Prostate gland (tissue), 2 donors: ENCODE measurements at regions not wholly inside any gene's neighbourhood (a gene's known extent, or its start where the extent isn't known, plus 50 kb on each side); places are given as distances from the start of the nearest gene placed in this dataset.

Experiments used
- DNase-seq: peaks from one replicate; pipeline ENCODE4 v3.0.0-alpha.2; 2019; ENCODE audit warnings: low spot score
- H3K27ac ChIP-seq, 2 donors: fragments of 200-600 bp; sonication (generic); 2 replicates each; pipeline ENCODE4 v1.5.1; 2017 to 2019
- H3K27me3 ChIP-seq: fragments of 200-600 bp; sonication (generic); replicated peaks from 2 replicates; pipeline ENCODE4 v1.5.1; 2019; ENCODE audit not compliant: insufficient read depth
- H3K36me3 ChIP-seq, 2 donors: fragments of 200-600 bp; sonication (generic); 1 replicate in 1 of 2; 2 replicates in 1 of 2; pipeline versions ENCODE4 v1.5.1 to v1.8.1; 2017 to 2019
- H3K4me1 ChIP-seq: fragments of 200-600 bp; sonication (generic); replicated peaks from 2 replicates; pipeline ENCODE4 v1.5.1; 2019
- H3K4me3 ChIP-seq, 2 donors: fragments of 200-600 bp; sonication (generic); 2 replicates each; pipeline ENCODE4 v1.5.1; 2017 to 2019
- H3K9me3 ChIP-seq: fragments of 200-600 bp; sonication (generic); 2 replicates; pipeline ENCODE4 v1.5.1; 2017
- POLR2A ChIP-seq: fragments of 450-650 bp; IDR thresholded peaks from one replicate; pipeline ENCODE4 v1.6.1; 2016; ENCODE audit warnings: antibody characterized with exemption, mild to moderate bottlenecking
- POLR2AphosphoS5 ChIP-seq: sonication (generic); formaldehyde crosslinking; IDR thresholded peaks from one replicate; pipeline ENCODE4 v1.6.1; 2017; ENCODE audit warnings: antibody characterized with exemption
- WGBS: methylation state at CpG from one replicate; pipeline ENCODE4 v1.1.5; 2018; 5-methylcytosine and 5-hydroxymethylcytosine counted together
- intact Hi-C: fragments of 100-400 bp; cut with DNase I; formaldehyde crosslinking; loops from one replicate; pipeline ENCODE4 v1.14.2; 2022
- TF ChIP-seq, protein P1 (sequence below), 4 experiments: fragments of 200-600 bp in 2 of 4; fragments of 450-650 bp in 2 of 4; sonication (generic) in 2 of 4; IDR thresholded peaks; 1 replicate in 3 of 4; 2 replicates in 1 of 4; pipeline ENCODE4 v1.5.1; 2016 to 2019; ENCODE audit warnings: antibody characterized with exemption in 4 of 4, mild to moderate bottlenecking in 2 of 4, moderate library complexity in 2 of 4

DNA sequence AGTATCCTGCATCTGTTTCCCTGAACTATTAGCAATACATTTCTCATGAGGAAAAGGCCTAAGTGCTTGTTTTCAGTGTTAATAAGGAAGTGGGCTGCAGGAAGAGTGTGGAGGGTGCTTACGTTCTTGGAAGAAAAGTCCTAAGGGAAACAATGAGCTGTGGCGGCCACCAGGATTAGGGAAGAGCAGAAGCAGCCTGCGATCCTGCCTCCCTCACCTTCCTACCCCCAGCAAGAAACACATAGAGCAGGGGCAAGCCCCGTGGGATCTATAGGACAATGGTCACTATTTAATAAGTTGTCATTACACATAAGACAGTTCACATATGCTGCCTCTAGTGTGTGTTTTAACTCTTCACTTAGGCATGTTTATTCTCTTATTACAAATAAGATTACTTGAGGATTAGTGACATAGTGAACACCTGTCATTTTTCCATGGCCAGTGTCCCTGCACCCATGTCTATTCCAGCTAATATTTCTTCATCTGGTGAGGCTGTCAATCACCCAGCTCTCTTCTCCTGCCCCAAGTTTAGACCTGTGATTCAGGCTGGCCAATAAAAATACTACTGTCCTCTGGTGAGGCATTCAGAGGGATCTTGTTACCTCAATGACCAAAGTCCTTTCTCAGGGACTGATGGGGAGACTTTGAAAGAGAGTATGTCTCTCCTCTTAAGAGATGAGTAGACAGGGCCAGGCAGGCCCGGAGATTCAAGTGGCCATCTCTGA is 510.9 kb upstream of the CELF4 start:
- TF ChIP-seq POLR2A, result no peak
- TF ChIP-seq POLR2AphosphoS5, result no peak
- TF ChIP-seq, protein P1, sequence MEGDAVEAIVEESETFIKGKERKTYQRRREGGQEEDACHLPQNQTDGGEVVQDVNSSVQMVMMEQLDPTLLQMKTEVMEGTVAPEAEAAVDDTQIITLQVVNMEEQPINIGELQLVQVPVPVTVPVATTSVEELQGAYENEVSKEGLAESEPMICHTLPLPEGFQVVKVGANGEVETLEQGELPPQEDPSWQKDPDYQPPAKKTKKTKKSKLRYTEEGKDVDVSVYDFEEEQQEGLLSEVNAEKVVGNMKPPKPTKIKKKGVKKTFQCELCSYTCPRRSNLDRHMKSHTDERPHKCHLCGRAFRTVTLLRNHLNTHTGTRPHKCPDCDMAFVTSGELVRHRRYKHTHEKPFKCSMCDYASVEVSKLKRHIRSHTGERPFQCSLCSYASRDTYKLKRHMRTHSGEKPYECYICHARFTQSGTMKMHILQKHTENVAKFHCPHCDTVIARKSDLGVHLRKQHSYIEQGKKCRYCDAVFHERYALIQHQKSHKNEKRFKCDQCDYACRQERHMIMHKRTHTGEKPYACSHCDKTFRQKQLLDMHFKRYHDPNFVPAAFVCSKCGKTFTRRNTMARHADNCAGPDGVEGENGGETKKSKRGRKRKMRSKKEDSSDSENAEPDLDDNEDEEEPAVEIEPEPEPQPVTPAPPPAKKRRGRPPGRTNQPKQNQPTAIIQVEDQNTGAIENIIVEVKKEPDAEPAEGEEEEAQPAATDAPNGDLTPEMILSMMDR (IDR thresholded peaks at IDR 0.05), result no peak
- H3K4me3 ChIP-seq, result no peak overlapping the region
- no peaks in the 10 kb centered on the region for H3K9me3 ChIP-seq
- DNase-seq, result no peak
- intact Hi-C loops, result no loop called here
- no peaks in the 10 kb centered on the region for H3K36me3 ChIP-seq
- no peaks in the 10 kb centered on the region for H3K4me1 ChIP-seq
- no peak overlapping the region for H3K27ac ChIP-seq
- H3K27me3 ChIP-seq, result no peaks in the 10 kb centered on the region
- 85% methylated on average over 5 of the region's 5 CpGs for WGBS

DNA sequence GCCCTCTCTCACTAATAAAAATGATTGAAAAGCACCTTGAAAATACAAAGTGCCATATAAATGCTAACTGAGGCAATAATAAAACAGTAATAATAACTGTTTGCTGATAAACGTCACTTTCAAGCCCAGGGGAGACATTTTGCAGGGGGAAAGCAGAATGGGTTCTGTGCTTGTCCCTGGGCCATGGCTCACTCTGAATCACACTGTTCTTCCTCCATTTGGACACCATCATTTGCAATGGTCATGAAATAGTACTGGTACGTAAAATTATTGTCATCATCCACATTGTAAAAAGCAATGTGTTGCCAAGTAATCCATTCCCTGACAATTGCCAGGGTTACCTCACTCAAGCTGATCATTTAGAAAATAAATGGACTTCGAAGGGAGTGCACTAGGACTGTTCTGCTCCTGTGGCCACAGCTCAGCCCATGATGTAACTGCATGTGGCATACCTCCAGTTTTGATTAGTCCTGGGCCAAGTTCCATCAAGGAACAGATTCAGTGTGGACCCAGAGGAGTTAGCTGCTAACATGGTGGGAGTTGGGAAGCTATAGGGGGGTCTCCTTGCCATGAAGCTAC is 508.8 kb upstream of the CELF4 start:
- Histone ChIP-seq H3K27me3 (no peaks in the 10 kb centered on the region), H3K4me1 (no peaks in the 10 kb centered on the region), H3K36me3 (no peaks in the 10 kb centered on the region), H3K27ac (no peak overlapping the region), H3K9me3 (no peaks in the 10 kb centered on the region), H3K4me3 (no peak overlapping the region)
- TF ChIP-seq POLR2AphosphoS5 (no peak), POLR2A (no peak)
- TF ChIP-seq, protein P1 (IDR thresholded peaks at IDR 0.05), result no peak
- 47% methylated on average over 3 of the region's 3 CpGs for WGBS
- DNase-seq, result no peak
- intact Hi-C loops, result no loop called here

DNA sequence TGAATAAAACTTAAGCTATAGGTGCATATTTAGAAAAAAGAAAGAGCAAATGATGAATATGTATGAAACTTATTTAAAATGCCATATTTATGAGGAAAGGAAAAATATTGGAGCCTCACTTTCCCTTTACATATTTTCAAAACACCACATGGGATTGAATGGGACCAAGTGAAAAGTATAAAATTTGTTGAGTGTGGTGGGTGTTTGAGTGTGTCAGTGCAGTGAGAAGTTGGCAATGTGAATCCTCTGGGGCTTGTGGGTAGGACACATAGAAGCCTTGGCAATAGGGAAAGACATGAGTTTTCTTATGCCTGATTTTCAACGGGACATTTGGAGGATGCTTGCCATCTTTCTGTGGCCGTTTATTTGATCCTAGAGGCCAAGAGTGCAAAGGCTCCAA is 502.2 kb upstream of the CELF4 start:
- intact Hi-C loops, result no loop called here
- WGBS, result 77% methylated on average over 2 of the region's 2 CpGs
- no peaks in the 10 kb centered on the region for H3K36me3 ChIP-seq

DNA sequence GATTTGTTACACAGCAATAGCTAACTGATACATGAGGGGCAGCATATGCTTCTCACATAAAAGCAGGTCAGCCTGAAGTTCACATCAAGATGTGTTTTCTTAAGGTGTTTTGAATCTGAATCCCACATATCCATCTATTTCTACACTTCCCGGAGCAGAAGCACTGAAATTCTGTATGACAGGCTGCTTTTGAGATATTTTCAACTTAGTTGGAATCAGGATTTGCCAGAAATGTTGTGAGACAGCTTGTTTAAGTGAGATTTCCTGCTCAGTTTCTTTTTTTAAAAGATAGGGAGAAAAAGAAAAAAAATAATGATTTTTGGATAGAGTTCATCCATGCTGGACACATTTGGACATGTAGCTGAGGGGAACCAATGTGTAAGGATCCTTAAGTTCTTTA is 501.5 kb upstream of the CELF4 start:
- 77% methylated on average over 1 of the region's 1 CpG for WGBS
- intact Hi-C loops, result no loop called here
- H3K4me1 ChIP-seq, result no peaks in the 10 kb centered on the region
- H3K9me3 ChIP-seq, result no peaks in the 10 kb centered on the region
- no peak overlapping the region for H3K27ac ChIP-seq
- no peak for DNase-seq
- TF ChIP-seq, protein P1 (IDR thresholded peaks at IDR 0.05), result no peak
- TF ChIP-seq POLR2A (no peak), POLR2AphosphoS5 (no peak)
- H3K4me3 ChIP-seq, result no peak overlapping the region
- no peaks in the 10 kb centered on the region for H3K36me3 ChIP-seq
- H3K27me3 ChIP-seq, result no peaks in the 10 kb centered on the region

More for the DNA sequence above, 502.2 kb upstream of the CELF4 start:
- no peak overlapping the region for H3K27ac ChIP-seq
- no peaks in the 10 kb centered on the region for H3K9me3 ChIP-seq
- no peaks in the 10 kb centered on the region for H3K27me3 ChIP-seq
- no peak overlapping the region for H3K4me3 ChIP-seq
- H3K4me1 ChIP-seq, result no peaks in the 10 kb centered on the region
- no peak for TF ChIP-seq POLR2AphosphoS5
- TF ChIP-seq, protein P1 (IDR thresholded peaks at IDR 0.05), result no peak
- no peak for TF ChIP-seq POLR2A
- DNase-seq, result no peak
